WTC11 (cell line): ENCODE measurements at regions not wholly inside any gene's neighbourhood (a gene's known extent, or its start where the extent isn't known, plus 50 kb on each side); places are given as distances from the start of the nearest gene placed in this dataset.

Experiments
- ATF2 ChIP-seq: sonication (generic); formaldehyde crosslinking; IDR thresholded peaks from 2 replicates; pipeline ENCODE4 v1.8.1; 2022; ENCODE audit warnings: low read depth, missing genetic modification reagents, borderline replicate concordance
- ATF6 ChIP-seq: sonication (generic); formaldehyde crosslinking; IDR thresholded peaks from 2 replicates; pipeline ENCODE4 v1.8.1; 2023; ENCODE audit warnings: mild to moderate bottlenecking, missing genetic modification reagents
- CTCF ChIP-seq: fragments of 200-600 bp; IDR thresholded peaks from 2 replicates; pipeline ENCODE4 v1.8.0; 2022; ENCODE audit warnings: antibody characterized with exemption
- FOXP4 ChIP-seq: sonication (generic); formaldehyde crosslinking; IDR thresholded peaks from 2 replicates; pipeline ENCODE4 v1.8.0; 2022; ENCODE audit warnings: mild to moderate bottlenecking, missing genetic modification reagents
- MAX ChIP-seq: sonication (generic); formaldehyde crosslinking; IDR thresholded peaks from 2 replicates; pipeline ENCODE4 v1.8.0; 2022; ENCODE audit warnings: mild to moderate bottlenecking, missing genetic modification reagents
- MYBL2 ChIP-seq: sonication (generic); formaldehyde crosslinking; IDR thresholded peaks from 2 replicates; pipeline ENCODE4 v1.8.1; 2023; ENCODE audit warnings: mild to moderate bottlenecking, moderate library complexity, missing genetic modification reagents
- NR2C2 ChIP-seq: sonication (generic); formaldehyde crosslinking; IDR thresholded peaks from 2 replicates; pipeline ENCODE4 v1.8.0; 2022; ENCODE audit warnings: mild to moderate bottlenecking, missing genetic modification reagents
- SP1 ChIP-seq: sonication (generic); formaldehyde crosslinking; conservative IDR thresholded peaks from 2 replicates; pipeline ENCODE4 v1.8.1; 2022; ENCODE audit warnings: missing genetic modification reagents
- ZNF317 ChIP-seq: sonication (generic); formaldehyde crosslinking; IDR thresholded peaks from 2 replicates; pipeline ENCODE4 v1.8.1; 2023; ENCODE audit warnings: low read depth, mild to moderate bottlenecking, moderate library complexity, missing genetic modification reagents, borderline replicate concordance
- ZNF425 ChIP-seq: fragments of 250-450 bp; sonication (Bioruptor Pico); conservative IDR thresholded peaks from 2 replicates; pipeline ENCODE4 v1.9.0; 2021; ENCODE audit warnings: mild to moderate bottlenecking

GRCh38 chr4:43651991-43652390 lies 759.5 kb downstream of the GRXCR1 start:
- TF ChIP-seq CTCF: no peak
- no peak for TF ChIP-seq MAX (CRISPR knock-in tag)
- no peak for TF ChIP-seq ZNF317 (CRISPR knock-in tag)
- no peak for TF ChIP-seq NR2C2
- no peak for TF ChIP-seq MYBL2 (CRISPR knock-in tag)
- no peak for TF ChIP-seq ATF6 (CRISPR knock-in tag)
- no peak for TF ChIP-seq ZNF425
- TF ChIP-seq FOXP4 (CRISPR knock-in tag): no peak
- no peak for TF ChIP-seq ATF2 (CRISPR knock-in tag)
- no peak for TF ChIP-seq SP1 (CRISPR knock-in tag)
